ENCODE measurements at regions not wholly inside any gene's neighbourhood (a gene's known extent, or its start where the extent isn't known, plus 50 kb on each side); places are given as distances from the start of the nearest gene placed in this dataset.
"Not testable (repeated sequence)": the region's sequence is repeated elsewhere in the genome, so short reads cannot be mapped to it uniquely, and the experiment has no call there.

GRCh38 chr1:83427566-83427965, 571.4 kb downstream of the TTLL7 start:
- H3K4me1 ChIP-seq; H3K27me3 ChIP-seq (ENCODE audit: low read depth); intact Hi-C loops (cut with DNase I); H3K9me3 ChIP-seq; H3K27ac ChIP-seq; DNase-seq; H3K4me3 ChIP-seq; H3K36me3 ChIP-seq; ATAC-seq: not testable (repeated sequence)

GRCh38 chr1:83423382-83423781, 575.5 kb downstream of the TTLL7 start:
- H3K27me3 ChIP-seq (ENCODE audit: low read depth); ATAC-seq; H3K4me1 ChIP-seq; DNase-seq; H3K36me3 ChIP-seq; H3K9me3 ChIP-seq; intact Hi-C loops (cut with DNase I); H3K4me3 ChIP-seq; H3K27ac ChIP-seq: not testable (repeated sequence)

GRCh38 chr1:83418558-83418957, 580.4 kb downstream of the TTLL7 start:
- DNase-seq, result no peak
- no peak overlapping the region for H3K4me3 ChIP-seq
- intact Hi-C loops (cut with DNase I), result no loop called here
- no peaks in the 10 kb centered on the region for H3K9me3 ChIP-seq
- no peaks in the 10 kb centered on the region for H3K36me3 ChIP-seq
- no peaks in the 10 kb centered on the region for H3K27me3 ChIP-seq (ENCODE audit: low read depth)
- TF ChIP-seq CTCF (IDR thresholded peaks at IDR 0.05), result no peak
- no peaks in the 10 kb centered on the region for H3K4me1 ChIP-seq
- H3K27ac ChIP-seq, result no peak overlapping the region
- ATAC-seq, result no peak

GRCh38 chr1:83413839-83414107, 585.2 kb downstream of the TTLL7 start:
- H3K4me1 ChIP-seq; ATAC-seq; H3K9me3 ChIP-seq; H3K36me3 ChIP-seq; H3K27ac ChIP-seq; DNase-seq; intact Hi-C loops (cut with DNase I); H3K27me3 ChIP-seq (ENCODE audit: low read depth); H3K4me3 ChIP-seq: not testable (repeated sequence)

GRCh38 chr1:83410746-83411413, 588.1 kb downstream of the TTLL7 start:
- H3K27ac ChIP-seq; DNase-seq; ATAC-seq; H3K4me1 ChIP-seq; intact Hi-C loops (cut with DNase I); H3K27me3 ChIP-seq (ENCODE audit: low read depth); H3K36me3 ChIP-seq; H3K4me3 ChIP-seq; H3K9me3 ChIP-seq: not testable (repeated sequence)

GRCh38 chr1:83406693-83407371, 592.1 kb downstream of the TTLL7 start:
- H3K4me3 ChIP-seq; H3K9me3 ChIP-seq; H3K36me3 ChIP-seq; H3K27ac ChIP-seq; H3K27me3 ChIP-seq (ENCODE audit: low read depth); H3K4me1 ChIP-seq; DNase-seq; intact Hi-C loops (cut with DNase I): not testable (repeated sequence)
- peak in 1 of 2 donors; percentile 38 for ATAC-seq

- H3K36me3 ChIP-seq; H3K4me1 ChIP-seq; H3K27me3 ChIP-seq (ENCODE audit: low read depth); H3K4me3 ChIP-seq; intact Hi-C loops (cut with DNase I); H3K27ac ChIP-seq; H3K9me3 ChIP-seq; DNase-seq; ATAC-seq: not testable (repeated sequence)
Observed at GRCh38 chr1:83405789-83406188, 593.1 kb downstream of the TTLL7 start.

GRCh38 chr1:83403500-83403899, 595.4 kb downstream of the TTLL7 start:
- H3K36me3 ChIP-seq; DNase-seq; intact Hi-C loops (cut with DNase I); H3K4me1 ChIP-seq; H3K4me3 ChIP-seq; H3K27ac ChIP-seq; H3K9me3 ChIP-seq; H3K27me3 ChIP-seq (ENCODE audit: low read depth): not testable (repeated sequence)
- peak in 1 of 2 donors; percentile 62 for ATAC-seq

- H3K4me3 ChIP-seq; DNase-seq; H3K4me1 ChIP-seq; H3K9me3 ChIP-seq; H3K27me3 ChIP-seq (ENCODE audit: low read depth); intact Hi-C loops (cut with DNase I); H3K36me3 ChIP-seq; ATAC-seq; H3K27ac ChIP-seq: not testable (repeated sequence)
Observed at GRCh38 chr1:83401146-83401545, 597.8 kb downstream of the TTLL7 start.

GRCh38 chr1:83400173-83400572, 598.8 kb downstream of the TTLL7 start:
- ATAC-seq; H3K4me3 ChIP-seq; H3K9me3 ChIP-seq; H3K27me3 ChIP-seq (ENCODE audit: low read depth); intact Hi-C loops (cut with DNase I); DNase-seq; H3K36me3 ChIP-seq; H3K4me1 ChIP-seq; H3K27ac ChIP-seq: not testable (repeated sequence)

GRCh38 chr1:83398125-83398524, 600.8 kb downstream of the TTLL7 start:
- H3K27me3 ChIP-seq (ENCODE audit: low read depth); H3K9me3 ChIP-seq; DNase-seq; ATAC-seq; intact Hi-C loops (cut with DNase I); H3K36me3 ChIP-seq; H3K27ac ChIP-seq; H3K4me1 ChIP-seq; H3K4me3 ChIP-seq: not testable (repeated sequence)

GRCh38 chr1:83395130-83395529, 603.8 kb downstream of the TTLL7 start:
- H3K27ac ChIP-seq; H3K4me1 ChIP-seq; H3K36me3 ChIP-seq; DNase-seq; H3K27me3 ChIP-seq (ENCODE audit: low read depth); H3K4me3 ChIP-seq; intact Hi-C loops (cut with DNase I); H3K9me3 ChIP-seq; ATAC-seq: not testable (repeated sequence)

- not testable (repeated sequence) for H3K4me1 ChIP-seq
Observed at GRCh38 chr1:83386946-83387345, 612.0 kb downstream of the TTLL7 start.

More at GRCh38 chr1:83386946-83387345, 612.0 kb downstream of the TTLL7 start:
- ATAC-seq; intact Hi-C loops (cut with DNase I); H3K9me3 ChIP-seq; DNase-seq; H3K4me3 ChIP-seq; H3K36me3 ChIP-seq; H3K27ac ChIP-seq; H3K27me3 ChIP-seq (ENCODE audit: low read depth): not testable (repeated sequence)
